Smooth muscle cell (in vitro differentiated cells): ENCODE measurements at regions not wholly inside any gene's neighbourhood (a gene's known extent, or its start where the extent isn't known, plus 50 kb on each side); places are given as distances from the start of the nearest gene placed in this dataset.

Experiments used
- DNase-seq: peaks from one replicate; lab custom pipeline; 2025; ENCODE audit not compliant: unreplicated experiment; lab: John Stamatoyannopoulos, UW
- H2AFZ ChIP-seq: fragments of 200-600 bp; sonication (generic); 2 replicates; pipeline ENCODE4 v1.6.0; 2016; ENCODE audit warnings: antibody characterized with exemption, low read depth, mild to moderate bottlenecking
- H3F3A ChIP-seq: fragments of 200-600 bp; sonication (generic); 2 replicates; pipeline ENCODE4 v1.6.0; 2017; ENCODE audit warnings: antibody characterized with exemption, low read depth
- H3K27ac ChIP-seq: fragments of 200-600 bp; sonication (generic); 2 replicates; pipeline ENCODE4 v1.5.1; 2016; ENCODE audit warnings: low read depth, mild to moderate bottlenecking
- H3K27me3 ChIP-seq: fragments of 200-600 bp; sonication (generic); 2 replicates; pipeline ENCODE4 v1.6.1; 2016; ENCODE audit warnings: low read depth, mild to moderate bottlenecking
- H3K36me3 ChIP-seq: fragments of 200-600 bp; sonication (generic); 2 replicates; pipeline ENCODE4 v1.5.1; 2016; ENCODE audit warnings: low read depth
- H3K4me1 ChIP-seq: fragments of 200-600 bp; sonication (generic); 2 replicates; pipeline ENCODE4 v1.5.1; 2016; ENCODE audit warnings: low read depth
- H3K4me2 ChIP-seq: fragments of 200-600 bp; sonication (generic); 2 replicates; pipeline ENCODE4 v1.6.0; 2016; ENCODE audit warnings: mild to moderate bottlenecking
- H3K4me3 ChIP-seq: fragments of 200-600 bp; sonication (generic); 2 replicates; pipeline ENCODE4 v1.5.1; 2016; ENCODE audit warnings: mild to moderate bottlenecking
- H3K79me2 ChIP-seq: fragments of 200-600 bp; sonication (generic); 2 replicates; pipeline ENCODE4 v1.6.0; 2016; ENCODE audit warnings: low read depth, mild to moderate bottlenecking
- H3K9ac ChIP-seq: fragments of 200-600 bp; sonication (generic); 2 replicates; pipeline ENCODE4 v1.6.0; 2016; ENCODE audit warnings: low read depth
- H3K9me3 ChIP-seq: fragments of 200-600 bp; sonication (generic); replicated peaks from 2 replicates; pipeline ENCODE4 v1.5.1; 2016; ENCODE audit warnings: low read depth
- H4K20me1 ChIP-seq: fragments of 200-600 bp; sonication (generic); 2 replicates; pipeline ENCODE4 v1.6.0; 2016; ENCODE audit warnings: low read depth
- CTCF ChIP-seq: fragments of 200-600 bp; sonication (generic); IDR thresholded peaks from 2 replicates; pipeline ENCODE4 v1.5.1; 2017; ENCODE audit warnings: borderline replicate concordance, mild to moderate bottlenecking, antibody characterized with exemption; ENCODE audit not compliant: insufficient read depth, poor library complexity, severe bottlenecking
- WGBS: methylation state at CpG from one replicate; pipeline ENCODE4 v1.1.7; 2016; ENCODE audit warnings: low lambda C conversion rate; 5-methylcytosine and 5-hydroxymethylcytosine counted together

GRCh38 chr4:167702391-167702790, 389.9 kb upstream of the ANXA10 start:
- no peak overlapping the region for H3K27ac ChIP-seq

GRCh38 chr4:167711517-167711916, 380.8 kb upstream of the ANXA10 start:
- WGBS: 75% methylated on average over 5 of the region's 5 CpGs
- Histone ChIP-seq H3K36me3 (no peaks in the 10 kb centered on the region), H3K4me1 (no peaks in the 10 kb centered on the region), H3K79me2 (no peaks in the 10 kb centered on the region), H3K4me3 (no peak overlapping the region), H4K20me1 (no peaks in the 10 kb centered on the region), H3K4me2 (no peak overlapping the region), H3K27ac (no peak overlapping the region), H2AFZ (no peak overlapping the region), H3K27me3 (no peaks in the 10 kb centered on the region), H3K9me3 (no peaks in the 10 kb centered on the region), H3K9ac (no peak overlapping the region), H3F3A (no peaks in the 10 kb centered on the region)
- no peak for TF ChIP-seq CTCF
- no peak for DNase-seq

More at GRCh38 chr4:167702391-167702790, 389.9 kb upstream of the ANXA10 start:
- no peaks in the 10 kb centered on the region for H3K36me3 ChIP-seq
- no peak overlapping the region for H3K4me2 ChIP-seq
- H3K9me3 ChIP-seq: no peaks in the 10 kb centered on the region
- H3K79me2 ChIP-seq: no peaks in the 10 kb centered on the region
- H3K4me1 ChIP-seq: no peaks in the 10 kb centered on the region
- no peaks in the 10 kb centered on the region for H4K20me1 ChIP-seq
- no peak overlapping the region for H2AFZ ChIP-seq
- H3F3A ChIP-seq: no peaks in the 10 kb centered on the region
- H3K4me3 ChIP-seq: no peak overlapping the region
- DNase-seq: no peak
- TF ChIP-seq CTCF: no peak
- H3K9ac ChIP-seq: no peak overlapping the region
- no peaks in the 10 kb centered on the region for H3K27me3 ChIP-seq

GRCh38 chr4:167713756-167714155, 378.6 kb upstream of the ANXA10 start:
- WGBS: 65% methylated on average over 1 of the region's 1 CpG
- H3K4me3 ChIP-seq: no peak overlapping the region
- no peaks in the 10 kb centered on the region for H3K4me1 ChIP-seq
- TF ChIP-seq CTCF: no peak
- no peak overlapping the region for H3K9ac ChIP-seq
- H3F3A ChIP-seq: no peaks in the 10 kb centered on the region
- H3K27ac ChIP-seq: no peak overlapping the region
- H3K27me3 ChIP-seq: no peaks in the 10 kb centered on the region
- H3K79me2 ChIP-seq: no peaks in the 10 kb centered on the region
- H3K36me3 ChIP-seq: no peaks in the 10 kb centered on the region
- no peak overlapping the region for H2AFZ ChIP-seq
- no peak overlapping the region for H3K4me2 ChIP-seq
- H3K9me3 ChIP-seq: no peaks in the 10 kb centered on the region
- H4K20me1 ChIP-seq: no peaks in the 10 kb centered on the region
- no peak for DNase-seq

- no peak for TF ChIP-seq CTCF
- DNase-seq: no peak
- WGBS: 74% methylated on average over 1 of the region's 1 CpG
- H3K27me3 ChIP-seq: no peaks in the 10 kb centered on the region
- H3K9me3 ChIP-seq: no peaks in the 10 kb centered on the region
- no peak overlapping the region for H3K4me3 ChIP-seq
- no peak overlapping the region for H3K4me2 ChIP-seq
- H3K27ac ChIP-seq: no peak overlapping the region
- H2AFZ ChIP-seq: no peak overlapping the region
- no peaks in the 10 kb centered on the region for H4K20me1 ChIP-seq
- no peaks in the 10 kb centered on the region for H3K79me2 ChIP-seq
- no peaks in the 10 kb centered on the region for H3K36me3 ChIP-seq
- no peaks in the 10 kb centered on the region for H3F3A ChIP-seq
- H3K4me1 ChIP-seq: no peaks in the 10 kb centered on the region
- no peak overlapping the region for H3K9ac ChIP-seq
Observed at GRCh38 chr4:167715176-167715575, 377.2 kb upstream of the ANXA10 start.
